ENCODE measurements at regions not wholly inside any gene's neighbourhood (a gene's known extent, or its start where the extent isn't known, plus 50 kb on each side); places are given as distances from the start of the nearest gene placed in this dataset.
"Not testable (repeated sequence)": the region's sequence is repeated elsewhere in the genome, so short reads cannot be mapped to it uniquely, and the experiment has no call there.

GRCh38 chr6:1003394-1004160 lies 308.3 kb upstream of the FOXQ1 start:
- no peak for DNase-seq (ENCODE audit: low spot score)

GRCh38 chr6:1002989-1003388 lies 308.9 kb upstream of the FOXQ1 start:
- DNase-seq (ENCODE audit: low spot score) = no peak

GRCh38 chr6:1001655-1002349 lies 308.9 kb upstream of the EXOC2 start:
- no peak for DNase-seq (ENCODE audit: low spot score)

- DNase-seq (ENCODE audit: low spot score) = no peak
Measured at GRCh38 chr6:999552-999951, 306.6 kb upstream of the EXOC2 start.

- DNase-seq (ENCODE audit: low spot score) = no peak
Measured at GRCh38 chr6:998551-998950, 305.6 kb upstream of the EXOC2 start.

GRCh38 chr6:996271-996852 lies 303.4 kb upstream of the EXOC2 start:
- peak; percentile 45 for DNase-seq (ENCODE audit: low spot score)

GRCh38 chr6:991192-991591 lies 298.3 kb upstream of the EXOC2 start:
- no peak for DNase-seq (ENCODE audit: low spot score)

GRCh38 chr6:984031-984430 lies 291.1 kb upstream of the EXOC2 start:
- no peak for DNase-seq (ENCODE audit: low spot score)

GRCh38 chr6:978937-979685 lies 286.2 kb upstream of the EXOC2 start:
- DNase-seq (ENCODE audit: low spot score) = no peak

- DNase-seq (ENCODE audit: low spot score) = not testable (repeated sequence)
Measured at GRCh38 chr6:977226-977625, 284.3 kb upstream of the EXOC2 start.

- DNase-seq (ENCODE audit: low spot score) = no peak
Measured at GRCh38 chr6:971981-972640, 279.2 kb upstream of the EXOC2 start.

- DNase-seq (ENCODE audit: low spot score) = no peak
Measured at GRCh38 chr6:968791-969190, 275.9 kb upstream of the EXOC2 start.

- DNase-seq (ENCODE audit: low spot score) = no peak
Measured at GRCh38 chr6:967701-968100, 274.8 kb upstream of the EXOC2 start.

GRCh38 chr6:965343-965742 lies 272.4 kb upstream of the EXOC2 start:
- DNase-seq (ENCODE audit: low spot score) = no peak

GRCh38 chr6:963456-963855 lies 270.5 kb upstream of the EXOC2 start:
- DNase-seq (ENCODE audit: low spot score) = no peak

GRCh38 chr6:961407-961960 lies 268.5 kb upstream of the EXOC2 start:
- DNase-seq (ENCODE audit: low spot score) = no peak

- no peak for DNase-seq (ENCODE audit: low spot score)
Measured at GRCh38 chr6:960356-960755, 267.4 kb upstream of the EXOC2 start.

- no peak for DNase-seq (ENCODE audit: low spot score)
Measured at GRCh38 chr6:958488-958887, 265.5 kb upstream of the EXOC2 start.

GRCh38 chr6:951399-952181 lies 258.7 kb upstream of the EXOC2 start:
- no peak for DNase-seq (ENCODE audit: low spot score)

GRCh38 chr6:947235-947934 lies 254.4 kb upstream of the EXOC2 start:
- no peak for DNase-seq (ENCODE audit: low spot score)
